ENCODE measurements at regions not wholly inside any gene's neighbourhood (a gene's known extent, or its start where the extent isn't known, plus 50 kb on each side); places are given as distances from the start of the nearest gene placed in this dataset.

GRCh38 chr17:51435171-51435552 is 174.8 kb downstream of the UTP18 start:
- TF ChIP-seq, protein P1, sequence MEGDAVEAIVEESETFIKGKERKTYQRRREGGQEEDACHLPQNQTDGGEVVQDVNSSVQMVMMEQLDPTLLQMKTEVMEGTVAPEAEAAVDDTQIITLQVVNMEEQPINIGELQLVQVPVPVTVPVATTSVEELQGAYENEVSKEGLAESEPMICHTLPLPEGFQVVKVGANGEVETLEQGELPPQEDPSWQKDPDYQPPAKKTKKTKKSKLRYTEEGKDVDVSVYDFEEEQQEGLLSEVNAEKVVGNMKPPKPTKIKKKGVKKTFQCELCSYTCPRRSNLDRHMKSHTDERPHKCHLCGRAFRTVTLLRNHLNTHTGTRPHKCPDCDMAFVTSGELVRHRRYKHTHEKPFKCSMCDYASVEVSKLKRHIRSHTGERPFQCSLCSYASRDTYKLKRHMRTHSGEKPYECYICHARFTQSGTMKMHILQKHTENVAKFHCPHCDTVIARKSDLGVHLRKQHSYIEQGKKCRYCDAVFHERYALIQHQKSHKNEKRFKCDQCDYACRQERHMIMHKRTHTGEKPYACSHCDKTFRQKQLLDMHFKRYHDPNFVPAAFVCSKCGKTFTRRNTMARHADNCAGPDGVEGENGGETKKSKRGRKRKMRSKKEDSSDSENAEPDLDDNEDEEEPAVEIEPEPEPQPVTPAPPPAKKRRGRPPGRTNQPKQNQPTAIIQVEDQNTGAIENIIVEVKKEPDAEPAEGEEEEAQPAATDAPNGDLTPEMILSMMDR (conservative IDR thresholded peaks at IDR 0.05; ENCODE audit: low read length): no peak
- no peak for TF ChIP-seq EZH2phosphoT487 (IDR thresholded peaks at IDR 0.05; ENCODE audit: borderline replicate concordance)
